RWPE2 (cell line): ENCODE measurements at regions not wholly inside any gene's neighbourhood (a gene's known extent, or its start where the extent isn't known, plus 50 kb on each side); places are given as distances from the start of the nearest gene placed in this dataset.

ENCODE experiments used
- ATAC-seq: fragments of 200-7000 bp; cut with Tn5 transposase; 3 replicates; pipeline ENCODE4 v1.9.1; 2021; ENCODE audit warnings: low read depth
- DNase-seq: peaks from one replicate; pipeline ENCODE4 v3.0.0-alpha.2; 2020; ENCODE audit warnings: low spot score
- H3K27ac ChIP-seq: fragments of 450-650 bp; 2 replicates; pipeline ENCODE4 v1.5.1; 2017; ENCODE audit warnings: mild to moderate bottlenecking; ENCODE audit not compliant: poor library complexity, severe bottlenecking
- H3K27me3 ChIP-seq: fragments of 250-450 bp; sonication (Bioruptor Pico); 2 replicates; pipeline ENCODE4 v1.5.1; 2021; ENCODE audit warnings: mild to moderate bottlenecking, moderate library complexity; ENCODE audit not compliant: insufficient read depth, poor library complexity, severe bottlenecking
- H3K36me3 ChIP-seq: fragments of 250-450 bp; sonication (Bioruptor Pico); 2 replicates; pipeline ENCODE4 v1.5.1; 2020; ENCODE audit warnings: low read depth, mild to moderate bottlenecking, moderate library complexity
- H3K4me1 ChIP-seq: fragments of 250-450 bp; sonication (Bioruptor Pico); 2 replicates; pipeline ENCODE4 v1.5.1; 2021; ENCODE audit warnings: mild to moderate bottlenecking, moderate library complexity; ENCODE audit not compliant: insufficient read depth, poor library complexity, severe bottlenecking
- H3K4me3 ChIP-seq: fragments of 250-450 bp; sonication (Bioruptor Pico); 2 replicates; pipeline ENCODE4 v1.5.1; 2021; ENCODE audit warnings: mild to moderate bottlenecking, moderate library complexity; ENCODE audit not compliant: severe bottlenecking
- H3K9me3 ChIP-seq: fragments of 250-450 bp; sonication (Bioruptor Pico); 2 replicates; pipeline ENCODE4 v1.5.1; 2021; ENCODE audit warnings: mild to moderate bottlenecking, moderate library complexity; ENCODE audit not compliant: severe bottlenecking
- CTCF ChIP-seq: fragments of 450-650 bp; IDR thresholded peaks from one replicate; pipeline ENCODE4 v1.5.1; 2017; ENCODE audit warnings: mild to moderate bottlenecking, moderate library complexity; ENCODE audit not compliant: poor library complexity, severe bottlenecking

GRCh38 chr9:31243386-31243785 is 1141.1 kb upstream of the ACO1 start:
- no peaks in the 10 kb centered on the region for H3K36me3 ChIP-seq
- peaks cover 4% of the 10 kb centered on the region for H3K4me1 ChIP-seq
- H3K4me3 ChIP-seq, result no peak overlapping the region
- no peak for ATAC-seq
- no peak overlapping the region for H3K27ac ChIP-seq
- no peaks in the 10 kb centered on the region for H3K27me3 ChIP-seq
- no peaks in the 10 kb centered on the region for H3K9me3 ChIP-seq
- DNase-seq, result no peak
- TF ChIP-seq CTCF, result no peak

DNA sequence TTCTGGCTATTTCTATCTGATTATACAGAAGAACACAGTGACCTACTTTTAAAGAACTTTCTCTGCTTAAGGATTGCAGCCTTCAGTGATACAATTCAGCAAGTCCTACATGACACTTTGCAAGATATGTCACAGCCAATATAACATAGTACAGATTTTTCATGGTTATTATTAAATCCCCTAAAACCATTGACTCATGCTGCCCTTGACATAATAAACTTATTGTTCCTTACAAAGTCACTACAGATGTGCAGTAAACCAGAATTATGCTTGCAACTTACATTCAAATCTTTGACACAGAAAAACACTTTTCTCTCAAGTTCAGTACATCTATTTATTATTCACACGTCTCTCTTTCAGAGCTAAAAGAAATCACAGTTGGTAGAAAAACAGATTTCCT is 1136.3 kb upstream of the ACO1 start:
- Histone ChIP-seq H3K27me3 (no peaks in the 10 kb centered on the region), H3K4me1 (no peaks in the 10 kb centered on the region), H3K4me3 (no peak overlapping the region), H3K36me3 (no peaks in the 10 kb centered on the region), H3K9me3 (no peaks in the 10 kb centered on the region), H3K27ac (no peak overlapping the region)
- ATAC-seq (no peak), DNase-seq (no peak)
- no peak for TF ChIP-seq CTCF

- Histone ChIP-seq H3K4me3 (no peak overlapping the region), H3K4me1 (no peaks in the 10 kb centered on the region), H3K27me3 (no peaks in the 10 kb centered on the region), H3K9me3 (no peaks in the 10 kb centered on the region), H3K27ac (no peak overlapping the region), H3K36me3 (no peaks in the 10 kb centered on the region)
- no peak for ATAC-seq
- TF ChIP-seq CTCF, result no peak
- no peak for DNase-seq
Measured at GRCh38 chr9:31251386-31251785, 1133.1 kb upstream of the ACO1 start.

DNA sequence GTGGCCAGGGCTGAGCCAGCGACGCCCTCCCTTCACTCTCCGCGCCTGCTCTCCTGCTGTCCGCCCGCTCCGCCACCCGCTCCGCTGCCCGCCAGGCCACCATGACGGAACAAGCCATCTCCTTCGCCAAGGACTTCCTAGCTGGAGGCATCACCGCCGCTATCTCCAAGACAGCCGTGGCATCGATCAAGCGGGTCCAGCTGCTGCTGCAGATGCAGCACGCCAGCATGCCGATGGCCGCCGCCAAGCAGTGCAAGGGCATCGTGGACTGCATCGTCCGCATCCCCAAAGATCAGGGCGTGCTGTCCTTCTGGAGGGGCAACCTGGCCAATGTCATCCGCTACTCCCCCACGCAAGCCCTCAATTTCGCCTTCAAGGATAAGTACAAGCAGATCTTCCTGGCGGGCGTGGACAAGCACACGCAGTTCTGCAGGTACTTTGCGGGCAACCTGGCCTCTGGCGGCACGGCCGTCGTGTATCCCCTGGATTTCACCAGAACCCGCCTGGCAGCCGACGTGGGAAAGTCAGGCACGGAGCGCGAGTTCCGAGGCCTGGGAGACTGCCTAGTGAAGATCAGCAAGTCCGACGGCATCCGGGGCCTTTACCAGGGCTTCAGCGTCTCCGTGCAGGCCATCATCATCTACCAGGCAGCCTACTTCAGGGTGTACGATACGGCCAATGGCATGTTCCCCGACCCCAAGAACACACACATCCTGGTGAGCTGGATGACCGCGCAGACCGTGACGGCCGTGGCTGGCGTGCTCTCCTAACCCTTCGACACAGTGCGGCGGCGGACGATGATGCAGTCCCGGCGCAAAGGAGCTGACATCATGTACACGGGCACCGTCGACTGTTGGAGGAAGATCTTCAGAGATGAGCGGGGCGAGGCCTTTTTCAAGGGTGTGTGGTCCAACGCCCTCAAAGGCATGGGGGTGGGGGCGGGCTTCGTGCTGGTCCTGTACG is 1130.4 kb upstream of the ACO1 start:
- Histone ChIP-seq H3K27me3 (no peaks in the 10 kb centered on the region), H3K4me1 (no peaks in the 10 kb centered on the region), H3K36me3 (no peaks in the 10 kb centered on the region), H3K9me3 (no peaks in the 10 kb centered on the region), H3K27ac (no peak overlapping the region), H3K4me3 (no peak overlapping the region)
- TF ChIP-seq CTCF, result no peak
- ATAC-seq (no peak), DNase-seq (peak; percentile 50)

- TF ChIP-seq CTCF, result no peak
- no peak for ATAC-seq
- no peaks in the 10 kb centered on the region for H3K4me1 ChIP-seq
- DNase-seq, result no peak
- H3K27me3 ChIP-seq, result no peaks in the 10 kb centered on the region
- H3K27ac ChIP-seq, result no peak overlapping the region
- H3K36me3 ChIP-seq, result no peaks in the 10 kb centered on the region
- no peaks in the 10 kb centered on the region for H3K9me3 ChIP-seq
- no peak overlapping the region for H3K4me3 ChIP-seq
Measured at GRCh38 chr9:31255211-31255610, 1129.2 kb upstream of the ACO1 start.
